IPS-NIHi11 (cell line): ENCODE measurements at regions not wholly inside any gene's neighbourhood (a gene's known extent, or its start where the extent isn't known, plus 50 kb on each side); places are given as distances from the start of the nearest gene placed in this dataset.

Experiments
- DNase-seq: peaks from one replicate; pipeline ENCODE4 v3.0.0; 2012; ENCODE audit warnings: mixed read lengths, low spot score

- DNase-seq = no peak
Observed at GRCh38 chr5:99724732-99725290, 796.0 kb upstream of the CHD1 start.

GRCh38 chr5:99721506-99721905 lies 792.7 kb upstream of the CHD1 start:
- DNase-seq = no peak

GRCh38 chr5:99715921-99716320 lies 787.1 kb upstream of the CHD1 start:
- DNase-seq = no peak

GRCh38 chr5:99706160-99706559 lies 777.4 kb upstream of the CHD1 start:
- no peak for DNase-seq

- DNase-seq = no peak
Observed at GRCh38 chr5:99702565-99702964, 773.8 kb upstream of the CHD1 start.

- DNase-seq = no peak
Observed at GRCh38 chr5:99694884-99695283, 766.1 kb upstream of the CHD1 start.

- DNase-seq = no peak
Observed at GRCh38 chr5:99686538-99686937, 757.7 kb upstream of the CHD1 start.

- no peak for DNase-seq
Observed at GRCh38 chr5:99675974-99676373, 747.2 kb upstream of the CHD1 start.

- DNase-seq = no peak
Observed at GRCh38 chr5:99674101-99674500, 745.3 kb upstream of the CHD1 start.

GRCh38 chr5:99664972-99665371 lies 736.2 kb upstream of the CHD1 start:
- no peak for DNase-seq

GRCh38 chr5:99651298-99651697 lies 722.5 kb upstream of the CHD1 start:
- no peak for DNase-seq

- no peak for DNase-seq
Observed at GRCh38 chr5:99646011-99646647, 717.3 kb upstream of the CHD1 start.

- no peak for DNase-seq
Observed at GRCh38 chr5:99644822-99645221, 716.0 kb upstream of the CHD1 start.

GRCh38 chr5:99640646-99641045 lies 711.8 kb upstream of the CHD1 start:
- no peak for DNase-seq

- DNase-seq = no peak
Observed at GRCh38 chr5:99639905-99640304, 711.1 kb upstream of the CHD1 start.

- no peak for DNase-seq
Observed at GRCh38 chr5:99636663-99637062, 707.9 kb upstream of the CHD1 start.

GRCh38 chr5:99621772-99622681 lies 693.2 kb upstream of the CHD1 start:
- DNase-seq = no peak

- DNase-seq = no peak
Observed at GRCh38 chr5:99617335-99617734, 688.5 kb upstream of the CHD1 start.

GRCh38 chr5:99614888-99615287 lies 686.1 kb upstream of the CHD1 start:
- DNase-seq = no peak

GRCh38 chr5:99607124-99607523 lies 678.3 kb upstream of the CHD1 start:
- DNase-seq = no peak

GRCh38 chr5:99605904-99606303 lies 677.1 kb upstream of the CHD1 start:
- no peak for DNase-seq

- no peak for DNase-seq
Observed at GRCh38 chr5:99600952-99601351, 672.1 kb upstream of the CHD1 start.

- DNase-seq = no peak
Observed at GRCh38 chr5:99590806-99591205, 662.0 kb upstream of the CHD1 start.
